Choroid plexus epithelial cell (primary cell): ENCODE measurements at regions not wholly inside any gene's neighbourhood (a gene's known extent, or its start where the extent isn't known, plus 50 kb on each side); places are given as distances from the start of the nearest gene placed in this dataset.

Source experiments
- DNase-seq: peaks from one replicate; pipeline ENCODE4 v3.0.0-alpha.2; 2010; ENCODE audit warnings: low read depth
- H3K4me3 ChIP-seq: 2 replicates; pipeline ENCODE4 v1.5.1; 2011; ENCODE audit warnings: low read depth, mild to moderate bottlenecking, control low read depth, low read length, moderate library complexity
- TF ChIP-seq, protein P1 (sequence below): conservative IDR thresholded peaks from 2 replicates; pipeline ENCODE4 v1.5.1; 2011; ENCODE audit warnings: low read depth, mild to moderate bottlenecking, control low read depth, inconsistent platforms, low read length, moderate library complexity

DNA sequence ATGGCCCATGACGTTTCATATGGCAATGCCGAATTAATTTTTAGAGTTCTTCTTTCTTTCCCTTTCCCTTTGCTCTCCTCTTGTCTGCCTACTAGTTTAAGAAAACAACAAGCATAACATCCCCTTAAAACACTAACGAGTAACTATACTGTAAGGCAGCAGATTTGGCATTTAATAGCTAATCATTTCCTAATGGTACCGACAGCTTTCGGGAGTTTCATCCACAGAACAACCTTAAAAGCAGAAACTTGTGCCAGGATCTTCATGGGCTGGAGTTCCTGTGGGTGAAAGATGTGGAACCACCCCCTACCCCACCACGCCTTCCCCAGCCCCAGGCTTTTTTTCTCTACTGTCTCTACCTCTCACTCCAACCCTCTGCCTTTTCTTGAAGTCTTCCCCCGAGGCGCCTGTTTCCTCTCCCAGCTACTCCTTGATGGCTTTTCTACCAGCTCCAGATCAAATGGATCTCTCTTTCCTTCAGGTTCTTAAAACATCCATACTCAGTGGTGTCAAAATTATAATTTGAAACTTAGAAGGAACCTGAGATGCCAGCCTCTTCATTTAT, 319.5 kb downstream of the PIK3R1 start:
- DNase-seq: no peak
- H3K4me3 ChIP-seq: no peak overlapping the region
- TF ChIP-seq, protein P1, sequence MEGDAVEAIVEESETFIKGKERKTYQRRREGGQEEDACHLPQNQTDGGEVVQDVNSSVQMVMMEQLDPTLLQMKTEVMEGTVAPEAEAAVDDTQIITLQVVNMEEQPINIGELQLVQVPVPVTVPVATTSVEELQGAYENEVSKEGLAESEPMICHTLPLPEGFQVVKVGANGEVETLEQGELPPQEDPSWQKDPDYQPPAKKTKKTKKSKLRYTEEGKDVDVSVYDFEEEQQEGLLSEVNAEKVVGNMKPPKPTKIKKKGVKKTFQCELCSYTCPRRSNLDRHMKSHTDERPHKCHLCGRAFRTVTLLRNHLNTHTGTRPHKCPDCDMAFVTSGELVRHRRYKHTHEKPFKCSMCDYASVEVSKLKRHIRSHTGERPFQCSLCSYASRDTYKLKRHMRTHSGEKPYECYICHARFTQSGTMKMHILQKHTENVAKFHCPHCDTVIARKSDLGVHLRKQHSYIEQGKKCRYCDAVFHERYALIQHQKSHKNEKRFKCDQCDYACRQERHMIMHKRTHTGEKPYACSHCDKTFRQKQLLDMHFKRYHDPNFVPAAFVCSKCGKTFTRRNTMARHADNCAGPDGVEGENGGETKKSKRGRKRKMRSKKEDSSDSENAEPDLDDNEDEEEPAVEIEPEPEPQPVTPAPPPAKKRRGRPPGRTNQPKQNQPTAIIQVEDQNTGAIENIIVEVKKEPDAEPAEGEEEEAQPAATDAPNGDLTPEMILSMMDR: no peak

DNA sequence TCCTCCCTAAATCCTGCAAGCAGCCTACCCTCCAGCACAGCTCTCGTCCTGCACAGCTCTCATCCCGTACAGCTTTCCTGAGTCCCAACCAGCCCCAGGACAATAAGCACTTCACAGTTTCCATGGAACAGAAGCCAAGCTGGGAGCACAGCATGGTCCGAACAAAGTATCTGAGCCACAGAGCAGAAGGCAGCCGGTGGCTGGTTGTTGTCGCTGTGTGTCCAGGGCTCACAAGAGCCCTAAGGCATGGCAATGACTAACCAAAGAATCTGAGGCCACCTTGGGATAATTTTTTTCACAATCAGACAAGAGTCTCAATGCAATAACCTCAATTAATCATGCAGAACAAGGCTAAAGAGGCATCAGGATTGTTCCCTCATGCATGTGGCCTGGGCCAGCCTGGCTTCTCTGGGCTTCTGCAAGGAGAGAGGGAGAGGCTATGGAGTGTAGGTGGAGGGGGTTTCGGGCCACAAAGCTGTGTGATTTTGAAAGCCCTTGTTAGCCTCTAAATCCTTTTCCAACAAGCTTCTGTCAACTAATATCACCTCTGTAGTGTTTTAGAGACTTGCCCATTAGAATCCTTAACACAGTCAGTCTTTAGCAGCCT, 323.4 kb downstream of the PIK3R1 start:
- H3K4me3 ChIP-seq: no peak overlapping the region
- TF ChIP-seq, protein P1: no peak
- no peak for DNase-seq

DNA sequence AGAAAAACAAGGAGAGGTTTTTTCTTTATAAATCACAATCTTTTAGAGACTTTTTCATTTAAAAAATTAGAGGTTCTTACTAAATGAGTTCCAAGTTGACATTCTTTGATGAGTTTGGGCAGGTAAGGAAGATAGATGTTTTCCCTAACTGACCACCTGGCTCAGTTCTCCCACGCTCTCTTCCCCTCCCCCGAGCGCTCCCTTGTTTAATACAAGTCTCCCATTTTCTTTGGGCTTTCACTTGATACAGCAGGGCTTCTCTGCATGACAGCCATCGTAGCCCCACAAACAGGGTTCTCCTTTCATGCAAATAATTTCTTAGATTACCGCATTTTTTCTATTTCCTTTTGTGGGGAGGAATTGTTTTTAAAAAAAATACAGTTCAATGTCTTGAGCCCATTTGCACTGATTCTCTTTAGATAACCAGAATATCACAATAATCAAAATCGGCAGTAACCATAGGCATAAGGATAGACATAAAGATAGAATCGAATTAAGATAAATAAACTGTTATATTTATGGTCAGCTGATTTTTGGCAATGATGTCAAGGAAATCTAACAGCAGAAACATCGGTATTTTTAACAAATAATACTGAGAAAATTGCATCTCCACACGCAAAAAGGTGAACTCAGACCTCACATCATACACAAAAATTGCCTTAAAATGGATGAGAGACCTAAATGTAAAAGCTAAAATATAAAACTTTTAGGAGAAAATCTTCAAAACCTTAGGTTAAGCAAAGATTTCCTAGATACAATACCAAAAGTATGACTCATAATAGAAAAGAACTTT, 325.4 kb downstream of the PIK3R1 start:
- TF ChIP-seq, protein P1: no peak
- DNase-seq: no peak

DNA sequence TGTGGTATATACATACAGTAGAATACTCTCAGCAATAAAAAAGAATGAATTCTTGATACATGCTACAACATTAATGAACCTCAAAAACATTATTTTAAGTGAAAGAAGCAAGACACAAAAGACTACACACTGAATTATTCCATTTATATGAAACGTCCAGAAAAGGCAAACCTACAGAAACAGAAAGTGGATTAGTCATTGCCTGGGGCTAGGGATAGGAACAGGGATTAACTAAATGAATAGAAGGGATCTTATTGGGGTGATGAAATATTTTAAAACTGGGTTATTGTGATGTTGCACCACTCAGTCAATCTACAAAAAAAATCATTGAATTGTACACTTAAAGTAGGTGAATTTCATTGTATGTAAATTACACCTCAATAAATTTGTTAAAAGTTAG, 326.7 kb downstream of the PIK3R1 start:
- no peak overlapping the region for H3K4me3 ChIP-seq
- no peak for DNase-seq
- TF ChIP-seq, protein P1: no peak

More for the DNA sequence above, 325.4 kb downstream of the PIK3R1 start:
- H3K4me3 ChIP-seq: no peak overlapping the region

DNA sequence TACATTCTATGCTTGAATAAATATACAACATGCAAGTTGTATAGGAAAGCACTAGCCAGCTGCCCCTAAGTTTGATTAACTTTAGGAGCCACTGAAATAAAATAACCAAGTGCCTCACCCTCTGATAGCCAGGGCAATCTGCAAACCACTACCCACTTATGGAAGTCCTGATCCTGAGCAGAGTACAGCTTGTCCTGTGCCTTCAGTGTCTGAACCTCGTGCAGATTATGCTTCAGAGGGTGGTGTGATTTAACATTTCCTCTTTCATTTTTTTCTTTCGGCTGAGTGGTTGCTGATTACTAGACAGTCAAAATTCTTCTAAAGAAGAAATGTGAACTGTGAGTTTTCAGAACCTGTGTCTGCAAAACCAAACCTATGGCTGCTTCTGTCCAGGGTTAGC, 327.7 kb downstream of the PIK3R1 start:
- TF ChIP-seq, protein P1: no peak
- DNase-seq: no peak
- H3K4me3 ChIP-seq: no peak overlapping the region

DNA sequence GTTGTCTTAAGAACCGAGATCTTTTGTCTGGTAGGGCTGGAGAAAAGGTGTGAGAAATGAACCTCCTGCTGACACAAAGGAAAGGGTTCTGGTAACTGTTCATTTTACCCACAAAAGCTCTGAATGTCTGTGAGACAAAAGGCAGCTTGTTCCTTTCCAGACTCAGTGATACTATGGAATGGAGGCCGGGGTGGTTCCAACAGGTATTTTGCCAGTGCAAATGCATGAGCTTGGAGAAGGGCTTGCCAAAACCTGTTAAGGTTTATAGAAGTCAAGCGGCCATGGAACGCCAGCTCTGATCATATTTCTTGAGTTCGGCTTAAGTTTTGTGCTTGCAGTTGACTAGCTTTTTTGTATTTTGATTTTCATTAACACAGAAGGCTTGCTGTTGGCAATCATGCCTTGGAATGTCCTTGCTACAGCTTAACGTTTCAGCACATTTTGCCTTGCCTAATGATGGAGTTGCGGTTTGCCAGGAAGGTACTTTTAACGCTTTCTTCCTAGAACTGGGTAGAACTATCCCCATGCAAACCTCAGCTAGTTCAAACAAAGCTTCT, 328.6 kb downstream of the PIK3R1 start:
- DNase-seq: no peak
- H3K4me3 ChIP-seq: no peak overlapping the region
- TF ChIP-seq, protein P1: no peak
